GM21825 (cell line): ENCODE measurements at regions not wholly inside any gene's neighbourhood (a gene's known extent, or its start where the extent isn't known, plus 50 kb on each side); places are given as distances from the start of the nearest gene placed in this dataset.
"Not testable (repeated sequence)": the region's sequence is repeated elsewhere in the genome, so short reads cannot be mapped to it uniquely, and the experiment has no call there.

ENCODE experiments used
- ATAC-seq: cut with Tn5 transposase; IDR thresholded peaks from one replicate; pipeline ENCODE4 v1.9.1; 2021; ENCODE audit warnings: mild to moderate bottlenecking, moderate library complexity; ENCODE audit not compliant: unreplicated experiment

- peak; percentile 93 for ATAC-seq
These were observed 107.2 kb upstream of the LYZL2 start for GRCh38 chr10:30736685-30737232.

GRCh38 chr10:30734901-30735300 lies 105.3 kb upstream of the LYZL2 start:
- ATAC-seq: no peak

DNA sequence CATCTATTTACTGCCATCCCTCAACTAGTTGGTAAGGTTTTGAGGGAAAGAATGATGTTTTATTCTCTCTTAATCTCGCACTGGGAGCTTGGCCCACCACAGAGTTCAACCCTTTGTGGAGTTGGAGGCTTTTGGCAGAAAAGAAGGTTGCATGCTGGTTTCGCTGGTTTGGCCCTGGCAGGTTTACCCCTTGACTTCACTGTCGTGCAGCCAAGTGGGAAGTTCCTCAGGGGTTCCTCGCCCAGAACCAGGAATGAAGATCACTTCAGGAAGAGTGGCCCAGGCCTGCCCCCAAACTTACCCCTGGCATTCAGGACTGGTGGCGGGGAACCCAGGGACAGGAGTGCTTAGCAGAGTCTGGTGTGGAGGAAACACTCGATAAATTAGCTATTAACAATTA lies 103.1 kb upstream of the LYZL2 start:
- ATAC-seq: no peak

- no peak for ATAC-seq
These were observed 102.4 kb upstream of the LYZL2 start for GRCh38 chr10:30731963-30732362.

- no peak for ATAC-seq
These were observed 100.8 kb upstream of the LYZL2 start for GRCh38 chr10:30730306-30730705.

DNA sequence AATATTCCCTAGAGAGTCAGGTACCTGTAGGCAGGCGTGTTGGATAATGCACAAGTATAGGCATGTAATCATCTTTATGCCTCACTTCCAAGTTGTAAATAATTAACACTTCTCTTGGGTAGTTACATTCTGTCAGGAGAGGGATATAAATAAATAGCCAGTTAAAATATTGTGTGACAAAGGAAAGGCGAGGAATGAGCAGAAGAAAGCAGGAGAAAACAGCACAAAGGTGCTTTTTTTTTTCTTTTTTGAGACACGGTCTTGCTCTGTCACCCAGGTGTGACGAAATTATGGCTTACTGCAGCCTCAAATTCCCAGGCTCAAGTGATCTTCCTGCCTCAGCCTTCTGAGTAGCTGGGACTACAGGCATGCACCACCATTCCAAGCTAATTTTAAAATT lies 99.2 kb upstream of the LYZL2 start:
- no peak for ATAC-seq

- ATAC-seq: no peak
These were observed 98.6 kb upstream of the LYZL2 start for GRCh38 chr10:30728127-30728526.

DNA sequence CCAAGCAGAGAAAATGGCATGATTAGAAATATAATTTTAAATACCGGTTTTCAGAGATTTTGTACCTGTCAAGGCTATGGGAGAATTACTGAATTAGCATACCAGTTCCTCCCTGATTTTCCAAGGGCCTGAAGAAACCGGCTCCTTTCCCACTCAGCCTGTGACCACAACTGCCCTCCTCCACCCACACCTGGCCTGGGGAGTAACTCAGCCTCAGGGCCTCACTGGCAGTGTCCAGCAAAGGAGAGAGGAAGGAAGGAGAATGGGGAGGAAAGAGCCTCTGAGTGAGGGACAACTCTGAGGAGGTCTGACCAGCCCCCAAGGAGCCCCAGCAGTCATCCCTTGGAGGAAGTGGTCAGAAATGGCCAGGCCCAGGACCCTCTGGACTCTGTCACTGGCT lies 98.0 kb upstream of the LYZL2 start:
- ATAC-seq: no peak

GRCh38 chr10:30726783-30727414 lies 97.3 kb upstream of the LYZL2 start:
- ATAC-seq: peak; percentile 70

DNA sequence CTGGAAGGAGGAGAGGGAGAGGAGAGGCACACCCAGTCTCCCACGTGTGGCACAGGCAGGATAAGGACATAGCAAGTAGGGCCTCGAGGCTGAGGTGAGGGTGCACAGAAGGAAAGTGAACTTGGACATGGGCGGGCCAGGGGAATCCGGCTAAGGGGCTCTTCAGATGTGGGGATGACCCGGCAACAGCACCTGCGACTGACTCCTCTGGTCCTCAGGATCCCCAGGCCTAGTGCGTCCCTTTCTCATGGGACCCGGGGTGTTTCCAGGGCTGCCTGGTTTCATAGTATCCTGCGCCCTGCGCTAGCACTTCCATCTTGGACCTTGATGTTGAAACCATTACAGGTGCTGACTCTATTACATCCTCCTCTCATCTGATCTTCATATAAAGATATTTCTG lies 96.1 kb upstream of the LYZL2 start:
- ATAC-seq: no peak

GRCh38 chr10:30724296-30724695 lies 94.7 kb upstream of the LYZL2 start:
- ATAC-seq: no peak

- no peak for ATAC-seq
These were observed 93.5 kb upstream of the LYZL2 start for GRCh38 chr10:30722956-30723620.

DNA sequence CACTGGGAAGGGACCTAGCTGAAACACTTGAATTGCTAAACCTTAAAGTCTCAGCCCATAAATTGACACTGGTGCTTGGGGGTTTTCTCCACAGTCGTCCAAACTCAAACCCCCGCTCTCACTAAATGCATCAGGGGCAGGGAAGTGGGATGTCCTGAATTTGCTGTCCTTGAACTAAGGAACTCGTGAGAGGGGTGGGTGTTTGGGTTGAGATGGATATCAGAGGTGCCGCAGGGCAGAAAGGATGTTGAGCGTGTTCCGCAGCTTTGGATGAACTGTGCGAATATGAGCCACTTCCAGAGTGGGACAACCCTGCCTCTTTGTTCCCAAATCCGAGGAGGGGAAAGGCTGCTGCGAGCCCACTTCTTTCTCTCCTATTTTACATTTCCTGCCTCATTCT lies 90.3 kb upstream of the LYZL2 start:
- no peak for ATAC-seq

- no peak for ATAC-seq
These were observed 80.3 kb upstream of the LYZL2 start for GRCh38 chr10:30709700-30710358.

- ATAC-seq: no peak
These were observed 79.7 kb upstream of the LYZL2 start for GRCh38 chr10:30709229-30709628.

DNA sequence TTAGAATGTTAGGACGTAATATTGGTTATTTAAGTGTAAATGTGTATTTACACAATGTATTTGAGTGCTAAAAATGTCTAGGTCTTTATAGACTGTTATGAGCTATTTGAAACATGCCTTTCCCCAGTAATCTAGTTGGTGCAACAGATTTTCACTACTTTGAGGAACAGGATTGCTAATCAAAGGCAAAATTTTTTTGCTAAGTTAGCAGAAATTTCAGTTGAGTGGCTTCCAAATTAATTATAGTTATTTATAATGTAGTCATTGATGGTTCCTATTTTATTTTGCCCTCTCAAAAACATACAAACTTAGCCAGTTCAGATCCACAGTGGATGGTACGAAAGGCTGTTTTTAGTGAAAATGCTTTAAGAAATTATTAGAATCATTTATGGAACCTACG lies 78.7 kb upstream of the LYZL2 start:
- ATAC-seq: no peak

- not testable (repeated sequence) for ATAC-seq
These were observed 76.6 kb upstream of the LYZL2 start for GRCh38 chr10:30706189-30706588.

DNA sequence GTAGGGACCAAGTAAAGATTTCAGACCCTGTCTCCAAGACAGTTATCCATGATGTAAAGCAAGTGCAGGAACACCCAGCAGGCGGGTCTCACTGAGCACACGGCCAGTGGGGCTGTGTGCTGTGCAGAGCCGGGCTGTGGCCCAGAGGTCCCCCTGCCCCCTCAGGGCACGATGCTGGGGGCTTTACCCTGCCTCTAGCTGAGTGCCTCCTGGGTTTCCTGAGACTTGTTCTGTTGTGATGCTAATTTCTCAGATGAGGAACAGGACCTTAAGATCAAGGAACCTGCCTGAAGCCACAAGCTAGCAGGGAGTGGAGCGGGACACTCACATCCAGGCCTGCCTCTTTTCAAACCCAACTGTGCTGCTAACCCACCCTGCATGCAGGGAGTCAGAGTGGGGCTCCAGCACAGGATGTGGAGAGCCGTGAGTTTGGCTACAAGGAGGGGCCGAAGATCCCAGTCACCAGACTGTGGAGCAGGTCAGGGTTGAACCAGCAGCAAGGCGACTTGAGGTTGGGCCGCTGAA lies 76.1 kb upstream of the LYZL2 start:
- ATAC-seq: peak; percentile 23

- peak; percentile 42 for ATAC-seq
These were observed 75.6 kb upstream of the LYZL2 start for GRCh38 chr10:30705101-30705624.

DNA sequence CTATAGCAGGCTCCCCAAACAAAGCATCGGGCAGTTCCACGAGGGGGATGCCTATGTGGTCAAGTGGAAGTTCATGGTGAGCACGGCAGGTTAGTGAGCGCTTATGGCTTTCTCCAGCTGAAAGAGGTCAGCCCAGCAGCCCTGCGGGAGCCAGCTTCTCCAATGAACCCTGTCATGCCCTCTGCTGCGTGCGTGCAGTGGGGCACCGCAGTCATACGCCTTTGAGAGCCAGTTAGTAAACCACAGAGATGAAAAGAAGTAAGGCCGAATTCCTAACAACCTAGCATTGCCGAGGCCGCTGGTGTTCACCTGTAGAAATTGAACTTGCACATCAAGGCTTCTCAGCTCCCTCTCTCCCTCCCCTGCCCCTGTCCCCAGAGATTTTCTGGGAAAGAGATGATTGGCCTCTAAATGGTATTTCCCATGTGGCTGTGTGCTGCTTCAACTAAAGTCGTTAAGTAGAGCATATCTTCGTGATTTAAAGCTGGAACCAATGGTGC lies 75.1 kb upstream of the LYZL2 start:
- peak; percentile 3 for ATAC-seq

- ATAC-seq: no peak
These were observed 74.6 kb upstream of the LYZL2 start for GRCh38 chr10:30704026-30704600.
